ENCODE measurements at regions not wholly inside any gene's neighbourhood (a gene's known extent, or its start where the extent isn't known, plus 50 kb on each side); places are given as distances from the start of the nearest gene placed in this dataset.

DNA sequence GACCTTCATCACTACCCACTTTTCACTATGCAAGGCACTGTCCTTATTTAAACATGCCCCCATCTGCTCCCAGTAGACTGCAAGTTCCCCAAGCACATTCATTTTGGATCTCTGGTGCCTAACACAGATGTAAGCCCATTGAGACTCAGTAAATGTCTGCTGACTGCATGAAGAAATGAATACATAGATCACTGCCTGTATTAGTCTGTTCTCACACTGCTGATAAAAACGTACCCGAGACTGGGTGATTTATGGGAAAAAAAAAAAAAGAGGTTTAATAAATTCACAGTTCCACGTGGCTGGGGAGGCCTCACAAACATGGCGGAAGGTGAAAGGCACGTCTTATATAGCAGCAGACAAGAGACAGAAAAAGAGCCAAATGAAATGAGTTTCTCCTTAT is 204.9 kb downstream of the ATG4C start:
- DNase-seq = no peak

DNA sequence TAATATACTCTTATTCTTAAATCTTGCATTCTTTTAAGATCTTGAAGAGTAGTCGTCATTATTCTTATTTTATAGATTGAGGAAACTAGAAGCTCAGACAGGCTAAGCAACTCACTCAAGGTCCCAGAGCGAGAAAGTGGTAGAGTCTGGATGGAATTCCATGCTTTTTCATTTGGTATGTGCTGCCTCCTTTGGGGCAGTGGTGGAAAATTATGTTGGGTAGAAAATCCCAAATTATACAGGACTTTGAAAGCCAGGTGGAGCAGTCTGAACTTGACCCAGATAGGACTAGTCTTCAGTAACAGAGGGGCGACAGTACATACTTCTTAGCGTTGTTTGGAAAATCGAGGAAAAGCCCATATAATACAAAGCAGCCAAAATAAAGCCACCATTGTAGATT is 205.6 kb downstream of the ATG4C start:
- no peak for DNase-seq

DNA sequence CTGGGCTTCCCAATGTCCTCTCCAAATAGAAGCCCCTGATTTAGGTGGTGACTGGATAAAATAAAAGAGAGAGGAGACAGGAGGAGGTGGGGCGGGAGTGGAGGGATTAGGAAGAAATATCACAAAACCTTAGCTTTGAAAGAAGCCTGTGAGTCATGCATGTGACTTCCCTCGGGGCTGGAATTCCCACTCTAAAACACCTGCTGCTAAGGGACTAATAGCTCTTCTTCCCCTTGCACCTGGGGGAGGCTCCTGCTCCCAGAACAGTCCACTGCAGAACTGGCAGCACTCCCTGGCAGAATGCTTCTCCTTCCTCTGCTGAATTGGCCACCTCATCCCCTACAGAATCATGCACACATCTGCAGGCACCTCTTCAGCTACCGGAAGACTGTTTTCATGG is 207.2 kb downstream of the ATG4C start:
- DNase-seq = no peak

DNA sequence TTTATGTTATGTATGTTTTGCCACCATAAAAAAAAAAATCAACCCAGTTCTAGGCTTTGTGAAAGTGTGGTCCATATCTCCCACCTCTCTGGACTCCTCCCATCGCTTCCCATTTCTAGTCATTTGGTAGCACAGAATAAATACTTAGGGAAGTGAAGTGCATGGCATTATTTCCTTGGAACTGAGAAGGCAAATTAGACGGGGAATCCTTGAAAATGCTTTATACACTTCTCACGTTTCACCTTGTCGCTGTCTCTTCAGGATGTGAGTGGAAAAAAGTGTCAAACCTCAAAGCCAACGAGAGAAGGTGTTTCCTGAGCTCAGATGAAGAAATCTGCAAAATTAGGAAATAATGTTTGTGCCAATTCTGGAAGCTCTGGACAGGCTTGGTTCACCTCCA is 209.9 kb downstream of the ATG4C start:
- no peak for DNase-seq

DNA sequence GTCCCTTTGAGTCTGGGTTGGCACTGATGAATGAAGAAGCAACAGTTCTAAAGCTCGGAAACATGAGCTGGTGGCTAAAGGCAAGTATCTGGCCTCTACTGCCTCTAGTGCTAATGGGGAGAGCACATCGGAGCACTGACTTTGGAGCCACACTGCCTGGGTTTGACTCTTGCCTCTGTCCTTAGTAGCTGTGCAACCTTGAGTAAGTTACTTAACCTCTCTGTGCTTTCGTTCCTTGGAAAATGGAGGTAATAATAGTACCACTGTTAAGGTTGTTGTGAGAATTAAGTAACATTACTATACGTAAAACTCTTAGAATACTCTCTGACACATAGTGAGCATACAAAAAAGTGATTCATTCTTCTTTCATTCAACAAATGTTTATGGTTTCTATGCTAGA is 211.2 kb downstream of the ATG4C start:
- no peak for DNase-seq

DNA sequence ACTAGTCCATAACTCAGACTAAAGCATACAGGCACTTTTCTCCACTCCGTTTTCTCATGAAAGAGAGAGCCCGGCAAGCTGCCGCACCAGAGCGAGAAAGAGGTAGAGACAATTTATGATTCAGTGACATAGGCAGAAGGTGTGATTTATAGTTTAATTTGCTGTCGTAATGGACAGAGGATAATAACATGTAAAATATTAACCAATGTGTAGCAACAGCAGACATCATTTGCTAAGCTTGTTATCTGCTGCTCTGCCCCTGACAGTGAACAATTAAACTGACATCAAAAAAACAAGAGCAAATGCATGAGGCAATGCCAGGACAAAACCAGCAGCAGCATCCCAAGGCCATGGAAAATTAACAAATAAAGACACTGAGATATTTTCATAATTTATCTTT is 214.0 kb downstream of the ATG4C start:
- DNase-seq = no peak

DNA sequence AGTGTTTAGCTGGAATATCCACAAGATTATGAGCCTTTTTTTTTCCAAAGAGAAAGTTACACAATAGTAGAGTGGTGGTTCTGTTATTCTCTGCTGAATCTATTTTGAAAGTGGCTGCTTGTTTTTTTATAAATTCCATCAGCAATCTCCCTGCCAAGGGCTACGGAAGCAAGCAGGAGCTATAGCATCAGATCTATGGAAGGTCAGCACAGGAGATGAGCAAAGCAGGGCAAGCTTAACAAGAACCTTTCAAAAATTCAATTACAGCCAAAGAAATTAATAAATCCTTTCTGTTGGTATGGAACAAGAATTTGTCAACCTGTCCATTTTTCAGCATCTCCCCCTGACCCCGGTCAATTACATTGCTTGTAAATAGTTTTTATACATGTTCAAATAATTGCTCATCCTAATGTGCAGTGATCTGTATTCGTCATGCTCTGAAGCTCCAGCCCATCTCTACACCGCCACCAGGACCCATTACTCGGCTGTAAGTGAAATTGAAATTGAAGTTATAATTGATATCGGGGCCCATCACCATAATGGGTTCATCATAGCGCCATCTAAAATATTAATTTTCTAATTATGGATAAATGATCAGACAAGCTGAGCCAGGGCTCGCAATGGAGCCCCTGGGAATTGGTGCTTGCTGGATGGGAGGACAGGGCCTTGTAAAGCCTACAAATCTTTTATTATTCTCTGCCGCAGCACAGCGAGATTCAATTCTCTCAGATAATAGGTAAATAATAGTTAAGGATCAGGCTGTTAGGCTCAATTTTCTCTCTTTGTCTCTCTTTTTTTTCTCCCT is 215.1 kb downstream of the ATG4C start:
- no peak for DNase-seq

DNA sequence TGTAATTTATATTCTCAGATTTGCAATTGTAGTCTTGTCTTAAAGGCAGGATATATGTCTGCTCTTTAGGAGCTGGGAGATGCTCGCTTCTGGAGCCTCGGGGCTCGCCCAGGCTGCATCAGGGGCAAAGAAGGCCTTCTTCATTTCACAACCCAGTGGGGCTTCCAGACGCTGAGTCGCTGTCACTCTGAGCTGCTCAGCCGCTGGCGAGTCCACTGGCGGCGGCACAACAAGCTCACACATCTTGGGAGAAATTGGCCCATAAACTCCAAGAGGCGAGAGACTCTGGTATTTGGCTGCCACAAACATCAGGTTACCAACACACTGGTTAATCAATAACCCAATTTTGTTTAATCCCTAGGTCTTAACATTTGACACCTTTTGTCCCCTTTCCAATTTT is 216.6 kb downstream of the ATG4C start:
- DNase-seq = no peak

DNA sequence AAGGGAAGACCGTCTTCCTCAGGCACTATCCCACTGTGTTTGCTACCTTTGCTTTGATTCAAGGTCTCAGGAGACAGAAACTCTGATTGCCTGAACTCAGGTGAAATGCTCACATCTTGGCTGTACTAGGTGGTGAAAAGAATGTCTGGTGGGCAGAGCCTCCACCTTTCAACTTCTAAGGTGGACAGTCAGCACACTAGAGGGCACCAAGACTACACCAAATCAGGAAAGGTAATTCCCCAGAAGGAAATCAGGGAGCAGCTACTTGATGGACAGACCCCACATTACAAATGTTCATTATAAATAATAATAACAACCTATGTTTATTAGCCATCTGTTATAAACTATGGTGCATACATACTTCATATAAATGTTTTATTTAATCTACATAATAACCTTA is 220.9 kb downstream of the ATG4C start:
- peak; percentile 10 for DNase-seq

DNA sequence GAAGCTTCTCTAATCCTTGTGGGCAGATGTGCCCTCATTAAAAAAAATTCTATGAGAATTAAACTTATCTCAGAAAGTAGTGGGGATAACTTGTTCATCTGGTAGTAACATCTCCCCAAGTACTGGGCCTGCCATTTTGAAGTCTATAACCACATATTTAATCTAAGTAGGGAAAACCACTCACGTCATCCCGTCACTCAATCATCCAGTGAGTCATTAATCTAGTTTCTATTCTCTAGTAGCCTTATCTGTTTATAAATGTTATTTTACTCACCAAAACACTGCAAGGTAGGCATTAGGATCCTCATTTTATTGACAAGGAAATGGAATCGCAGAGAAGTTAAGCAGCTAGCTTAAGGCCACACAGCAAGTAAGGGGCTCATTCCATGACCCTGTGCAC is 221.9 kb downstream of the ATG4C start:
- no peak for DNase-seq

DNA sequence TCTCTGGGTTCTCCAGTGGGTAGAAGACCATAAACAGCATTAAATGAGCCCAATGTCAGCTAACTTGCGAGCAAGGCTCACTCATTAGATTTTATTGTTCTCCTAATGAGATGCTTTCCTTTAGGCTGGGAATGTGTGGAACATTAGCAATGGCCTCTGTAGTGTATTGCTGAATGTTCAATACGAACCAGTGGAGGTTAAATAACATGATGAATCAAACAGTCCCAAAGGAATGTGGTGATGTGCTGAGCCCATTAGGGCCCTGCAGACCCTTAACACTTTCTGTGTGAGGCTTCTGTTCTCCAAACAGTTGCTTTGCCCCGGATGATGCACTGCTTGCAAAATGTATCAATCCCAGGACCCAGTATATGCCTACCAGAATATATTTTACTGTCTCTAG is 225.5 kb downstream of the ATG4C start:
- DNase-seq = no peak

DNA sequence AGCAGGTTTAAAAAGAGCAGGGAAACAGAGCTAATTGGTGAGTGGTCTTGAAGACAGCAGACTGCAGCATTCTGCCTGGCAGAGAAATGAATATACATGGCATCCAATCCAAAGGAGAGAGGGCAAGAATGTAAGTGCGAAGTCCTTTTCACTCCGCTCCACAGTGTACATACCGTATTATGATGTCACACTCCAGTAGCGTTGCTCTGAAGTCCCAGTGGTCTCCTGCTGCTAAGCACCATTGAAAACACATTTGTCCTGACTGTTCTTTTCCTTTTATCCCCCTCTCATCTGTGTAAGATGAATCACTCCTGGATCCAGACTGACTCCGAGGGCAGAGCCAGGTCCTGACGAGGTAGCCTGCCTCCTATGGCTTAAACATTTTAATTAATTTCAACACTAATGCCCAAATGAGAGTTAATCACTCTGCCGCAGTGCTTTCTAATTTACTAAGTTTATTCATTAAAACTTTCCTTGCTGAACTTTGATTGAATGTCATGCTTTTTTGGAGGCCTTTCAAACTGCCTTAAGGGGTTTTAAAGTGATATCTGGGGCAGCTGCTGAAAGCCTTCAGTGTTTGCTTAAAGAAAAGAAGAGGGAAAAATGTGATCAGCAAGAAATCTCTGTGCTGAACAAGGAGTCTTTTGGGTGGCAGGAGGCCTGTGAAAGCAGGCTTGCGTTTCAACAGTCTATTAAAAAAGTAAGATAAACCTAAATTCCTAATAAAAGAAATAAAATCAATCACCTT is 227.2 kb downstream of the ATG4C start:
- DNase-seq = no peak

DNA sequence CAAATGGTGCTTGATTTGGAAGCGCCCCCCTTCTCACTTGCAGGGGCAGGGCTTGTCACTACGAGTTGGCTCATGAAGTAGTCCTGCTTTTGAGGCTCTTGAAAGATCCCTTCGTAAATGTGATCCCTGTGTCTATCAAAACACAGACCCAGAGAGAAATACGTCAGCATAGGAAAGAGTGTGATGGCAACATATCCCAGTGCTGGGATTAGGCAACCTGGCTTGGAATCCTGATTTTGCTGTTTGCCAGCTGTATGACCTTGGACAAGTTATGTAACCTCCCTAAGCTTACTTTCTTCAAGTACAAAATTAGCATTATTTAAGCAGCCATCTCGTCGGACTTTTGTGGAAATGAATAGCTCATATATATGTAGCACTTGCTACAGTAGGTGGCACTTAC is 228.4 kb downstream of the ATG4C start:
- DNase-seq = no peak

DNA sequence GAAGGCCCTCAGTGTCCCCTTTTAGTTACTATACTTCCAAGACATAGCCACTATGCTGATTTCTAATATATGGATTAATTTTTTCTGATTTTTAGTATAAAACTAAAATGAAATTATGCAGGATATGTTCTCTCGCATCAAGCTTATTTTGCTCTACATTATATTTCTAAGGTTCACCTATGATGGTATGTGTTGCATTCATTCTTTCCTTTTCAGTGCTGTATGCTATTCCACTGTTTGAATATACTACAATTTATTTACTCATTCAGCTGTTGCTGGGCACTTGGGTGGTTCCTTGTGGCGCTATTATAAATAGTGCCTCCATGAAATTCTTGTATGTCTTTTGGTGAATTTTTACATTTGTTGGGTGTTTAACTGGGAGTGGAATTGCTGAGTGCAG is 230.3 kb downstream of the ATG4C start:
- no peak for DNase-seq

DNA sequence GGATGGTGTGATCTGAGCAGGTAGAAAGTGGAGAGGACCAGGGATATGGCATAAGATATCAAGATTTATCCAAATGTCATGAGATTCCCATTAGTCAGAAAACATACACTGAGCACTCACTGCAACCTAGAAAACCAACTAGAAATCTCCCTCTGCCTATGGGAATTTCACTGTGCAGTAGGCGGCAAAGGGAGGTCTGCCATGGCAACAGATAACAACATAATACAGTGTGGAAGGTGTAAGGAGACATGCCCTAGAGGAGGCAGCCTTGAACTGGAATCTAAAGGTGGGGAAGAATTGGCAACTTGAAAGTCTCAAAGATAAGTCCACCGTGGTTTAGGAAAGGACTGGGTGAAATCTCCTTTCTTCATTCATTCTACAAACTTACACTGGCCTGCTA is 238.4 kb downstream of the ATG4C start:
- DNase-seq = no peak

DNA sequence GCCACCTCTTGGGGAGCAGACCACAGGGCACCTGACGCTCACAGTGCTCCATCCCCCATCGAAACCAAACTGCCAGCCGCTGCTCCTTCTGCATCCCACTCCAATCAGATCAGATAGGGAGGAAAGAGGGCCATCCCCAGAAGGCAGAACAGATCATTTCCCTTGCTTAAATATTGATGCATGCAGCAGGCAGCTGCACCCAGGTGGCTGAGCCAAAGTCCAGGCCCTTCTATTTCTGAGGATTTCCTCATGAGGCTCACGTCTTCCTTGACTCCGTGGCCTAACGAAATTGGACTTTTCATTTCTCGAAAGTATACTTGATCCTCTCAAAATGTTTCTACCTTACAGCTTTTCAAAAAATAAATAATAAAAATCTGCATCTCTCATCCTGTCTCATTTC is 239.2 kb downstream of the ATG4C start:
- DNase-seq = no peak

DNA sequence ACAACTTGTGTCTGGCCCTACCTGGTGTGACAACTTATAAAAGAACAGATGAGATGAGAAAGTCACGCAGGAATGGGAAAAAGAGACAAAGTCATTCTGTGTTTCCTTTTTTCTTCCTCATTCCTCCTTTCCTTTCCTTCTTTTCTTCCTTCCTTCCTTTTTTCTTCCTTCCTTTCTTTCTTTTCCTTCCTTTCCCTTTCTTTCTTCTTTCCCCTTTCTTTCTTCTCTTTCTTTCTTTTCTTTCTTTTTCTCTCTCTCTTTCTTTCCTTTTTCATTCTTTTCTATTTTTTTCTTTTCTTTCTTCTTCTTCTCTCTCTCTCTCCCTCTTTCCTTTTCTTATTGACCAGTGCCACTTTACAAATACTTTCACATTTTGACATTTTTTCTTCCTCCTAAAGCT is 239.7 kb downstream of the ATG4C start:
- DNase-seq = no peak

DNA sequence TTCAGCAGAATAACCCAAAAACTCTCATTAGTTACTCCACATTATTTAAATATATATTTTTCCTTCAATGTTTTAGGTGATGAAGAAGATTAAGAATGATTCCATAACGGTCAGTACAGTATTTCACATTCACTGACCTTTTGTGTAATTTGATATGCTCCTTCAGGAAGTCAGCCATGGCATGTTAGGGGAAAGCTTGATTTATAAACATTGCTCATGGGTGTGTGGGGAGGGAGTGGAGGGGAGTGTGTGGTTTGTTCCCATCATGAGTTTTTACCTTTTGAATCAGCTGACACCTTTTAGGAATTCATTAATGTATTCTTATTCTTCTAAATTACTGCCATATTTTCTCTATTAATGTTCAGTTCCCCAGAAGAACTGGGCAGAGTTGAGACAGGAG is 240.2 kb downstream of the ATG4C start:
- DNase-seq = peak; percentile 66

DNA sequence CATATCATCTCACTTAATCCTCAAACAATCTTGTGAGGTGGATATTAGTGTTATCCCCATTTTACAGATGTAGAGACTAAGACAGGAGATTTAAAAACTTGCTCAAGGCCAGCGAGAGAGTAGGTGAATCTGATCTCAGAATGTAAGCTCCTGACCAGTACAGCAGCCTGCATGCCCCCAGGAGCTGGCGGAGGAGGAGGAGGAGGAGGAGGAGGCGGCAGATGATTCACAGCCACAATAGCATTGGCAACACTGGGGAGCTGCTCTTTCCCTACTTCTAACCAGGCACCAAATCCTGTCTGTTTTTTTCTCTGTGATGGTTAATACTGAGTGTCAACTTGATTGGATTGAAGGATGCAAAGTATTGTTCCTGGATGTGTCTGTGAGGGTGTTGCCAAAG is 243.2 kb downstream of the ATG4C start:
- DNase-seq = peak; percentile 12

DNA sequence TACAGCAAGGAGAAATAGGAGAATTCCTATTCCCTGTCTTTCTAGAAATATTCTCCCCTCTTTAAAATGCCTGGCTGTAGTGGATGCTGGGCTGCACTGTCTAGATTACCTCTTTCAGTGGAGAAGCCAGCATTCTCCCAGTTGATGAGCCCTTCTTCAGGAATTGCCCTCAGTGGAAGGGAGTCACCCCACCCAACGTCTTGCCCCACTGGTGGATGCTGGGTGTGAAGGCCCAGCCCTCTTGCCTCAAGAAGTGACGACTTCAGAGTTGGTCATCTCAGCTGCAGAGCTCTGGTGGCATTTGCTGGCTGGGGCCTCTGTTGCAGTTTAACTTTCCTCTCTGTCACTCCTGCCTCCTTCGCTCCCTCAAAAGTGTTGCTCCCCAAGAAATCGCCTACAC is 248.2 kb downstream of the ATG4C start:
- DNase-seq = no peak

DNA sequence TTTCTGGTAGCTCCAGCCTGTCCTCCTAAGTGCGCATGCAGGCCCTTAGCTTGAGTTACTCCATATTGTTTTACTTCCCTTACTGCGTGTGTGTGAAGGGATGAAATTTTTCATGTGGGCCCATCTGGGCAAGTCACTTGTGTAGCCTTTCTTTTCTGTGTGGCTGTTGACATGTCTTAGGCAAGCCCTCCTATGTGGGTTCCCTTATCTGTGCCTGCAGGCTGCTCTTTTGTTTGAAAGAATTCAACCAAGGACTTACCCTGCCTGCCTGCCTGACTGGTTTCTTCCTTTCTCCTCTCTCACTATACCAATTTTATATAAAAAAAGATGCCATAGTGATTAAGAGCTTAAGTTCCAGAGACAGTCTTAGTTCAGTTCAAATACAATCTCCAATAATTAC is 249.3 kb downstream of the ATG4C start:
- no peak for DNase-seq

DNA sequence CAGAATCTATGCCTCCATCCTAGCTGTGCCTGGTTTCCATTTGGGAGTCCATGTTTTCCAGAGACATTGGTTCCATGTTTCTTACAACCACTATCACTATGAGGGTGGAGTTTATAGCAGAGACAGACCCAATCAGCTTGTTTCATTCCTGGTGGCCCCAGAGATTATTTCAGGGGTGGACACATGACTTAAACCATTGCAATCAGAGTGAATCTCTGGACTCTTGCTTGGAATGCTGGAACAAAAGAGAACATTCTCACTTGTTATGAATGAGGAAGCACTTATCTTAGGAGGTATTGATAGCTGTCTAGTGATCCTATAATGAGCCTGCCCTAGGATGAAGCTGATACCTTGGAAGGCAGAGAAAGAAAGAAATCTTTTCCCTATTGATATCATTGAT is 250.3 kb downstream of the ATG4C start:
- no peak for DNase-seq

DNA sequence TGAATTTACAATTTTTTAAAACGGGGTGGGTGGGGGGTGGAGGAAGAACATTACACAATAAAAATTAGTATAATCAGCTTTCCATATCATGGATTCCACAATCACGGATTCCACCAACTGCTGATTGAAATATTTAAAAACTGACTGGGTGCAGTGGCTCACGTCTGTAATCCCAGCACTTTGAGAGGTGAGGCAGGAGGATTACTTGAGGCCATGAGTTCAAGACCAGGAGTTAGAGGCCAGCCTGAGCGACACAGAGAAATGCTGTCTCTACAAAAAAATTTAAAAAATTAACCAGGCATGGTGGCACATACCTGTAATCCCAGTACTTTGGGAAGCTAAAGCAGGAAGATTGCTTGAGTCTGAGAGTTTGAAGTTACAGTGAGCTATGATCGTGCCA is 254.7 kb downstream of the ATG4C start:
- no peak for DNase-seq

DNA sequence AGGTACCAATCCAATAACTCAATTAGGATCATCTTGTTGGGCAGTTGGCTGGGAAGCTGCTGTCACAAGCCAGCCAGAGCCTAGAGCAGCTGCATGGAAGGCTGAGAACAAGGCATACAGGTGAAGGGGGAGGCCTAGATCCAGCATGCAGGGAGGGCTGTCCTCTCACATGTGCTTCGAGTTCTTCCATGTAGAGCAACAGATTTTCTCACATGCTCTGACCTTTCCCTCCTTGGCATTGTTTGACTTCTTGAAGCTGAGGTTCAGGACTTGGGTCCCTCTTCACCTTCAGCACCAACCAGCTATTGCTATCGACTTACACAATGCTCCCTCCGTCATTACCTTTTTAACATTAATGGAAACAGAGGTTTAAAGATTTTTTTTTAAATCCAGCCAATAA is 257.7 kb downstream of the ATG4C start:
- no peak for DNase-seq

DNA sequence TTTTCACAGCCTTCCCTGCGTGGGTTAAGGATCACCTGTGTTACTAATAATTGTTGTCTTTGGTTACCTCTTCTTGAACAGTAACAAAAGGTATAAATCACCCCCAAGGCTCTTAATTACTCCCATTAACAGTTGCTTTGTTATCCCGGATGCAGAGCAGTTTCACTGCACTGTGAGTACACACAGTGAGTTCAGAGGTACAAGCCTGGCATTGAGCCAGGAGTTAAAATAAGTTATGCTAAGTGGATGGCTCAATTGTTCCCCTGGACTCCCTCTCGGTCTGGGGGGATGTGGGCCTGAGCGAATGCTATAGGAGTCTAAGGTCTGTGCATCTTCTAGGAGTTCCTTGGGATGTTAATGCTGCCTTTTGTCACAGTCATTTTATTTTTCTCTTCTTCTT is 258.3 kb downstream of the ATG4C start:
- no peak for DNase-seq
